Calu3 (cell line): ENCODE measurements at regions not wholly inside any gene's neighbourhood (a gene's known extent, or its start where the extent isn't known, plus 50 kb on each side); places are given as distances from the start of the nearest gene placed in this dataset.

Source experiments
- BruUV-seq: library from RNA; stranded (reverse); fragments of 400-500 nt; replicated peaks from 2 replicates; lab custom pipeline; 2021; lab: Mats Ljungman, UMichigan
- CTCF ChIA-PET: fragments of 300-600 bp; sonication (Branson Sonifier 250); formaldehyde crosslinking; loops from one replicate; lab custom pipeline; 2022; ENCODE audit warnings: antibody characterized with exemption; lab: Charles Lee
- DNase-seq: peaks from one replicate; pipeline ENCODE4 v3.0.0; 2022
- H3K27ac Mint-ChIP-seq: one replicate; pipeline ENCODE4 v1.8.0; 2022; ENCODE audit warnings: mixed read lengths; ENCODE audit not compliant: unreplicated experiment
- H3K27me3 Mint-ChIP-seq: one replicate; pipeline ENCODE4 v1.8.0; 2022; ENCODE audit warnings: mixed read lengths; ENCODE audit not compliant: unreplicated experiment
- H3K36me3 Mint-ChIP-seq: one replicate; pipeline ENCODE4 v1.8.0; 2022; ENCODE audit warnings: mild to moderate bottlenecking, moderate library complexity, mixed read lengths; ENCODE audit not compliant: insufficient read depth, unreplicated experiment
- H3K4me1 Mint-ChIP-seq: one replicate; pipeline ENCODE4 v1.8.0; 2022; ENCODE audit warnings: mild to moderate bottlenecking, low read depth, mixed read lengths; ENCODE audit not compliant: unreplicated experiment
- H3K4me3 Mint-ChIP-seq: one replicate; pipeline ENCODE4 v1.8.0; 2022; ENCODE audit warnings: mild to moderate bottlenecking, low read depth, moderate library complexity, mixed read lengths; ENCODE audit not compliant: unreplicated experiment
- H3K9me3 Mint-ChIP-seq: one replicate; pipeline ENCODE4 v1.8.0; 2022; ENCODE audit warnings: low read depth, mixed read lengths; ENCODE audit not compliant: unreplicated experiment
- intact Hi-C: fragments of 100-400 bp; cut with micrococcal nuclease; formaldehyde crosslinking; loops from one replicate; pipeline ENCODE4 v1.10.0; 2022; ENCODE audit not compliant: unreplicated experiment
- TF ChIP-seq, protein P1 (sequence below): fragments of 200-600 bp; IDR thresholded peaks from one replicate; pipeline ENCODE4 v1.8.0; 2022; ENCODE audit warnings: antibody characterized with exemption; ENCODE audit not compliant: unreplicated experiment

- BruUV-seq, result no TSS peak
- DNase-seq, result no peak
- Mint-ChIP-seq H3K36me3 (no peaks in the 10 kb centered on the region), H3K9me3 (peaks cover 8% of the 10 kb centered on the region), H3K4me1 (no peaks in the 10 kb centered on the region), H3K27me3 (no peaks in the 10 kb centered on the region), H3K27ac (no peak overlapping the region), H3K4me3 (no peak overlapping the region)
- TF ChIP-seq, protein P1, sequence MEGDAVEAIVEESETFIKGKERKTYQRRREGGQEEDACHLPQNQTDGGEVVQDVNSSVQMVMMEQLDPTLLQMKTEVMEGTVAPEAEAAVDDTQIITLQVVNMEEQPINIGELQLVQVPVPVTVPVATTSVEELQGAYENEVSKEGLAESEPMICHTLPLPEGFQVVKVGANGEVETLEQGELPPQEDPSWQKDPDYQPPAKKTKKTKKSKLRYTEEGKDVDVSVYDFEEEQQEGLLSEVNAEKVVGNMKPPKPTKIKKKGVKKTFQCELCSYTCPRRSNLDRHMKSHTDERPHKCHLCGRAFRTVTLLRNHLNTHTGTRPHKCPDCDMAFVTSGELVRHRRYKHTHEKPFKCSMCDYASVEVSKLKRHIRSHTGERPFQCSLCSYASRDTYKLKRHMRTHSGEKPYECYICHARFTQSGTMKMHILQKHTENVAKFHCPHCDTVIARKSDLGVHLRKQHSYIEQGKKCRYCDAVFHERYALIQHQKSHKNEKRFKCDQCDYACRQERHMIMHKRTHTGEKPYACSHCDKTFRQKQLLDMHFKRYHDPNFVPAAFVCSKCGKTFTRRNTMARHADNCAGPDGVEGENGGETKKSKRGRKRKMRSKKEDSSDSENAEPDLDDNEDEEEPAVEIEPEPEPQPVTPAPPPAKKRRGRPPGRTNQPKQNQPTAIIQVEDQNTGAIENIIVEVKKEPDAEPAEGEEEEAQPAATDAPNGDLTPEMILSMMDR, result no peak
- CTCF ChIA-PET, result no interaction called here
- intact Hi-C loops, result no loop called here
Measured at GRCh38 chr4:129474698-129475097, 378.7 kb downstream of the C4orf33 start.

DNA sequence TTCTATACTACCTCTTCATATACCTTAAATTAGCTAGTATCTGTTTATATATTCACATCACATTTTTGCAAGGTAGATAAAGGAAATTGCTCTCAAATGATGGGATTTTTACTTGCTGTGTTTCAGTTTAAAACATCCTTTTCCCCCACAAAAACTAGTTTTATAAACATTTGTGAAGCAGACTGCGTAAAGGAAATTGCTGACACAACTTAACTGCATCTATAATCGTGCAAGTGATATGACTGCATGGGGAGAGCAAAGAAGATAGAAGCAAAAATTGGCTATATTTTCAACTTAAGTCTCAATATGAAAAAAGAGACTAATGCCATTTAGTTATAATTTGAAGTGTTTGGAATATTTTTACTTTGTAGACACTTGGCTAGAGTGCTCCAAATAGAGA is 385.2 kb downstream of the C4orf33 start:
- CTCF ChIA-PET, result no interaction called here
- Mint-ChIP-seq H3K4me3 (no peak overlapping the region), H3K27me3 (no peaks in the 10 kb centered on the region), H3K9me3 (no peaks in the 10 kb centered on the region), H3K4me1 (no peaks in the 10 kb centered on the region), H3K36me3 (no peaks in the 10 kb centered on the region), H3K27ac (no peak overlapping the region)
- TF ChIP-seq, protein P1, result no peak
- intact Hi-C loops, result no loop called here
- DNase-seq, result no peak
- no TSS peak for BruUV-seq

DNA sequence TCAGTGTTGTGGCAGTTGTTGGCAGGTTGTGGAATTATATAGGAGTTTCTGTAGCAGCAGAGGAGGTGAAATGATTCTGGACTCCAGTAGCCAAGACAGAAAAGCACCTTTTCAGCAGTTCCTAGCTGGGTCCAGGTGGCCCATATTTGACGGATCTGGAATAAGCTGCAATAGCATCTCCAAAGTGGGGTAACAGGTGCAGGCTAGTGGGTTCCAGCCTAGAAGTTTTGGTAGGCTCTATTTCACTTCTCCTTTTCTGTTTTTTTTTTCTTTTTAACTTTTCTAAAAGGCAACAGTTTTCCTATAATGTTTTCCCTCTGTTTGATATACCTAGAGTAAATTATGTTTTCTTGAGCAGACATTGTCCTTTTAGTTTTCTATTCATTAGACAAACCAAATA is 392.5 kb downstream of the C4orf33 start:
- no peaks in the 10 kb centered on the region for H3K9me3 Mint-ChIP-seq
- intact Hi-C loops, result no loop called here
- no peaks in the 10 kb centered on the region for H3K36me3 Mint-ChIP-seq
- no peaks in the 10 kb centered on the region for H3K27me3 Mint-ChIP-seq
- no peak for DNase-seq
- no peak overlapping the region for H3K27ac Mint-ChIP-seq
- TF ChIP-seq, protein P1, result no peak
- no peaks in the 10 kb centered on the region for H3K4me1 Mint-ChIP-seq
- no peak overlapping the region for H3K4me3 Mint-ChIP-seq
- BruUV-seq, result no TSS peak
- CTCF ChIA-PET, result no interaction called here

GRCh38 chr4:129490516-129490915 is 394.6 kb downstream of the C4orf33 start:
- no peak overlapping the region for H3K4me3 Mint-ChIP-seq
- no TSS peak for BruUV-seq
- no peaks in the 10 kb centered on the region for H3K4me1 Mint-ChIP-seq
- no peak for DNase-seq
- intact Hi-C loops, result no loop called here
- no peak overlapping the region for H3K27ac Mint-ChIP-seq
- no peaks in the 10 kb centered on the region for H3K36me3 Mint-ChIP-seq
- H3K9me3 Mint-ChIP-seq, result no peaks in the 10 kb centered on the region
- no peaks in the 10 kb centered on the region for H3K27me3 Mint-ChIP-seq
- CTCF ChIA-PET, result no interaction called here
- TF ChIP-seq, protein P1, result no peak

DNA sequence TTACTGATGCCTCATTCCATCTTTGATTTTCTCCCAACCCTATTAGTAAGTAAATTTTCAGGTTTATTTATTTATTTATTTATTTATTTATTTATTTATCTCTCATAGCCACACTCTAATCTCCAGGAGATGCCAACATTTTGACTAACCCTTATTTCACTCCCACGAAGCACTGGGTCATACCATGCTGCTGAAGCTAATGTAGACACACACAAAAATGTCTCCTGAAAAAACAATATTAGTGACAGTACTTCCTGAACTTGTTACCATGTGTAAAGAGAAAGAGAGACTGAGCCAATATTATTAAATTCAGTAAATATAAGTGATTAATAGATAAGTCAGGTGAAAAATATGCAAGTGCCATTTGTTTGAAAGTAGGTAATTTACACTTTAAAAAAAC is 402.7 kb downstream of the C4orf33 start:
- H3K4me1 Mint-ChIP-seq, result no peaks in the 10 kb centered on the region
- intact Hi-C loops, result no loop called here
- no peak overlapping the region for H3K27ac Mint-ChIP-seq
- TF ChIP-seq, protein P1, result no peak
- DNase-seq, result no peak
- H3K27me3 Mint-ChIP-seq, result no peaks in the 10 kb centered on the region
- CTCF ChIA-PET, result no interaction called here
- no TSS peak for BruUV-seq
- H3K9me3 Mint-ChIP-seq, result peaks cover 3% of the 10 kb centered on the region
- no peaks in the 10 kb centered on the region for H3K36me3 Mint-ChIP-seq
- no peak overlapping the region for H3K4me3 Mint-ChIP-seq
